ENCODE measurements at regions not wholly inside any gene's neighbourhood (a gene's known extent, or its start where the extent isn't known, plus 50 kb on each side); places are given as distances from the start of the nearest gene placed in this dataset.

DNA sequence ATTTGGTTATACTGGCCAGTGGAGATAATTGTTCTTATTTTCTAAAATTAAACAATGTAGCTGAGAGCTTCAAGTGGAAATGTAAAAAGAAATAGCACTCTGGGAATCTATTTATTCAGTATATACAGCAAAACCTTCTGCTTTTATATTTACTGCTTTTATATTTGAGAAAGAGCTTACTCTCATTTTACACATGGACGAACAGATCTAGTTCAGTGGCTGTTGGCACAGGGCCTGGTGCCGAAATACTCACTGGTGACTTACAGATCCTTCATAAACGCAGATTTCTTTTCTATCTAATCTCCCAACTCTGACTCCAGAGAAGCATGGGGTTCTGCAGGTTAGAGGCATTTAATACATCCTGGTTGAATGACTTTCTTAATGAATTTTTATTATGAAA is 266.2 kb downstream of the ASXL3 start:
- Histone ChIP-seq H3K9me3 (ENCODE audit: insufficient read depth, low read depth, low read length) (no peaks in the 10 kb centered on the region), H3K9ac (ENCODE audit: low read depth, low read length, poor library complexity, severe bottlenecking) (no peak overlapping the region), H3K9me2 (replicated peaks; ENCODE audit: low read depth, low read length) (no peaks in the 10 kb centered on the region), H4K20me1 (ENCODE audit: insufficient read depth, low read length, poor library complexity, severe bottlenecking) (no peaks in the 10 kb centered on the region), H3K27me3 (ENCODE audit: insufficient read depth, low read length, poor library complexity, severe bottlenecking) (no peaks in the 10 kb centered on the region), H3K4me1 (ENCODE audit: insufficient read depth, low read length, poor library complexity, severe bottlenecking) (no peaks in the 10 kb centered on the region), H2AFZ (ENCODE audit: low read length) (no peak overlapping the region), H3F3A (ENCODE audit: low read depth) (no peaks in the 10 kb centered on the region), H3K79me2 (ENCODE audit: insufficient read depth, low read length) (no peaks in the 10 kb centered on the region), H3K4me2 (ENCODE audit: low read depth, low read length, poor library complexity, severe bottlenecking) (no peak overlapping the region), H3K36me3 (ENCODE audit: insufficient read depth, low read length) (no peaks in the 10 kb centered on the region), H3K4me3 (ENCODE audit: low read length, poor library complexity, severe bottlenecking) (no peak overlapping the region)
- no peak for TF ChIP-seq EZH2phosphoT487 (IDR thresholded peaks at IDR 0.05; ENCODE audit: borderline replicate concordance)
- TF ChIP-seq, protein P1, sequence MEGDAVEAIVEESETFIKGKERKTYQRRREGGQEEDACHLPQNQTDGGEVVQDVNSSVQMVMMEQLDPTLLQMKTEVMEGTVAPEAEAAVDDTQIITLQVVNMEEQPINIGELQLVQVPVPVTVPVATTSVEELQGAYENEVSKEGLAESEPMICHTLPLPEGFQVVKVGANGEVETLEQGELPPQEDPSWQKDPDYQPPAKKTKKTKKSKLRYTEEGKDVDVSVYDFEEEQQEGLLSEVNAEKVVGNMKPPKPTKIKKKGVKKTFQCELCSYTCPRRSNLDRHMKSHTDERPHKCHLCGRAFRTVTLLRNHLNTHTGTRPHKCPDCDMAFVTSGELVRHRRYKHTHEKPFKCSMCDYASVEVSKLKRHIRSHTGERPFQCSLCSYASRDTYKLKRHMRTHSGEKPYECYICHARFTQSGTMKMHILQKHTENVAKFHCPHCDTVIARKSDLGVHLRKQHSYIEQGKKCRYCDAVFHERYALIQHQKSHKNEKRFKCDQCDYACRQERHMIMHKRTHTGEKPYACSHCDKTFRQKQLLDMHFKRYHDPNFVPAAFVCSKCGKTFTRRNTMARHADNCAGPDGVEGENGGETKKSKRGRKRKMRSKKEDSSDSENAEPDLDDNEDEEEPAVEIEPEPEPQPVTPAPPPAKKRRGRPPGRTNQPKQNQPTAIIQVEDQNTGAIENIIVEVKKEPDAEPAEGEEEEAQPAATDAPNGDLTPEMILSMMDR (conservative IDR thresholded peaks at IDR 0.05; ENCODE audit: low read length), result no peak

DNA sequence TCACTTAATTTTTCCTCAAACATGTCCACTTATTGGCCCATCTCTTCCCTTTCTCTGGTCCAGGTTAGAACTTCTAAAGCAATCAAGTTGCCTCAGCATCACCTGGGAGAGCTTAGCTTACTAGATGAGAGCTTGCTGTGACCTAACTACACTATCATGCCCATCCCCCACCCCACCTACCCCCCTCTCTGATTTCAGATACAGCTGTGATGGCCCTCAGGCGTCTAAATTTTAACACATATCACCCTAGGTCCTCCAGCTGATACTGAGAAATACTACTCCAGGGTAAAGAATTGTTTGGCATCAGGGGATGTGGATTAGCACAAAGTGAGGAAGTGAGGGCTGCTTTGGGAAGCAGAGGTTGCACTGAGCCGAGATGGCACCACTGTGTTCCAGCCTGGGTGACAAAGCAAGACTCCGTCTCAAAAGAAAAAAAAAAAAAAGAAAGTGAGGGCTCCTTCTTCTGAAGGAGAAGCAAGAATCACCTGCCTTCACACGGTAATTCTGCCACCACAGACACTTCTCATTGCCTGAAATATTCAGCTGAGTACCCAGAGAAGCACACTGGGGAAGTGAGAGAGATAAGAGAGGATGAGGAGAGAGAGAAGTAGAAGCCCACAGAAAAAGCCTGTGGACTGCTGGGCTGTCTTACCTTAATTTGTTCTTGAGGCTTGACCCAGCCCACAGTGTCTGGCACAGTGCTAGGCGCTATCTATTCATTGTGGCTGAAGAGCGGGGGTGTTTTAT is 263.4 kb downstream of the ASXL3 start:
- Histone ChIP-seq H3K4me2 (ENCODE audit: low read depth, low read length, poor library complexity, severe bottlenecking) (no peak overlapping the region), H3K36me3 (ENCODE audit: insufficient read depth, low read length) (no peaks in the 10 kb centered on the region), H2AFZ (ENCODE audit: low read length) (no peak overlapping the region), H3K27me3 (ENCODE audit: insufficient read depth, low read length, poor library complexity, severe bottlenecking) (no peaks in the 10 kb centered on the region), H3K4me1 (ENCODE audit: insufficient read depth, low read length, poor library complexity, severe bottlenecking) (no peaks in the 10 kb centered on the region), H3K9me2 (replicated peaks; ENCODE audit: low read depth, low read length) (no peaks in the 10 kb centered on the region), H3K9me3 (ENCODE audit: insufficient read depth, low read depth, low read length) (no peaks in the 10 kb centered on the region), H3K9ac (ENCODE audit: low read depth, low read length, poor library complexity, severe bottlenecking) (no peak overlapping the region), H3K4me3 (ENCODE audit: low read length, poor library complexity, severe bottlenecking) (no peak overlapping the region), H3K79me2 (ENCODE audit: insufficient read depth, low read length) (no peaks in the 10 kb centered on the region), H4K20me1 (ENCODE audit: insufficient read depth, low read length, poor library complexity, severe bottlenecking) (no peaks in the 10 kb centered on the region), H3F3A (ENCODE audit: low read depth) (no peaks in the 10 kb centered on the region)
- no peak for TF ChIP-seq EZH2phosphoT487 (IDR thresholded peaks at IDR 0.05; ENCODE audit: borderline replicate concordance)
- TF ChIP-seq, protein P1 (conservative IDR thresholded peaks at IDR 0.05; ENCODE audit: low read length), result no peak

DNA sequence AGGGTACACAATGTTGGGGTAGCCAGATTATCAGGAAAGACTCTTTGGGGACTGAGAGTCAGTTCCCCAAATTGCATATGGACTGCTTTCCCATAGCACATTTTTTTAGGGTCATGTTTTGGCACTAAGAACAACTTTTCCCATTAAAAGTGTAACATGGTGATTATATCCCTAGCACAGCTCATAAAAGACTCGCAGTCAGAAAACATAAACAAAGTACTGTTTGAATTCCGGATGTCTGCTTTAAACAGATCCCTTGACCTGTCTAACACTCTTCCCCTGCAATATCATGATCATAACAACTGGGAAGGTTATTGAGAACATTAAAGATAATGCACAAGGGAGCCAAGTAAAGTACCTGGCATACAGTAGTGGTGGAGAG is 262.2 kb downstream of the ASXL3 start:
- Histone ChIP-seq H3K9me3 (ENCODE audit: insufficient read depth, low read depth, low read length) (no peaks in the 10 kb centered on the region), H3K9me2 (replicated peaks; ENCODE audit: low read depth, low read length) (no peaks in the 10 kb centered on the region), H3K79me2 (ENCODE audit: insufficient read depth, low read length) (no peaks in the 10 kb centered on the region), H3K4me3 (ENCODE audit: low read length, poor library complexity, severe bottlenecking) (no peak overlapping the region), H3K27me3 (ENCODE audit: insufficient read depth, low read length, poor library complexity, severe bottlenecking) (no peaks in the 10 kb centered on the region), H4K20me1 (ENCODE audit: insufficient read depth, low read length, poor library complexity, severe bottlenecking) (no peaks in the 10 kb centered on the region), H3K4me1 (ENCODE audit: insufficient read depth, low read length, poor library complexity, severe bottlenecking) (no peaks in the 10 kb centered on the region), H3K9ac (ENCODE audit: low read depth, low read length, poor library complexity, severe bottlenecking) (no peak overlapping the region), H3K36me3 (ENCODE audit: insufficient read depth, low read length) (no peaks in the 10 kb centered on the region), H2AFZ (ENCODE audit: low read length) (no peak overlapping the region), H3K4me2 (ENCODE audit: low read depth, low read length, poor library complexity, severe bottlenecking) (no peak overlapping the region), H3F3A (ENCODE audit: low read depth) (no peaks in the 10 kb centered on the region)
- no peak for TF ChIP-seq EZH2phosphoT487 (IDR thresholded peaks at IDR 0.05; ENCODE audit: borderline replicate concordance)
- TF ChIP-seq, protein P1 (conservative IDR thresholded peaks at IDR 0.05; ENCODE audit: low read length), result no peak

All from Loucy (cell line).